Sigmoid colon (tissue), 4 donors: ENCODE measurements at regions not wholly inside any gene's neighbourhood (a gene's known extent, or its start where the extent isn't known, plus 50 kb on each side); places are given as distances from the start of the nearest gene placed in this dataset.

Experiments
- POLR2A ChIP-seq, 2 donors: fragments of 450-650 bp; IDR thresholded peaks; one replicate each; pipeline ENCODE4 v1.6.1; 2016; ENCODE audit warnings: antibody characterized with exemption in 2 of 2, mild to moderate bottlenecking in 2 of 2, moderate library complexity in 2 of 2
- POLR2AphosphoS5 ChIP-seq, 4 donors: sonication (generic); formaldehyde crosslinking; IDR thresholded peaks; one replicate each; pipeline ENCODE4 v1.6.1; 2017; ENCODE audit warnings: antibody characterized with exemption in 4 of 4
- TF ChIP-seq, protein P1 (sequence below), 4 experiments: fragments of 450-650 bp in 3 of 4; fragments of 200-600 bp in 1 of 4; IDR thresholded peaks; one replicate each; pipeline ENCODE4 v1.5.1; 2016 to 2019; ENCODE audit warnings: antibody characterized with exemption in 4 of 4, mild to moderate bottlenecking in 3 of 4, moderate library complexity in 2 of 4

- TF ChIP-seq POLR2A (IDR thresholded peaks at IDR 0.05) (no peak), POLR2AphosphoS5 (IDR thresholded peaks at IDR 0.05) (no peak)
- TF ChIP-seq, protein P1, sequence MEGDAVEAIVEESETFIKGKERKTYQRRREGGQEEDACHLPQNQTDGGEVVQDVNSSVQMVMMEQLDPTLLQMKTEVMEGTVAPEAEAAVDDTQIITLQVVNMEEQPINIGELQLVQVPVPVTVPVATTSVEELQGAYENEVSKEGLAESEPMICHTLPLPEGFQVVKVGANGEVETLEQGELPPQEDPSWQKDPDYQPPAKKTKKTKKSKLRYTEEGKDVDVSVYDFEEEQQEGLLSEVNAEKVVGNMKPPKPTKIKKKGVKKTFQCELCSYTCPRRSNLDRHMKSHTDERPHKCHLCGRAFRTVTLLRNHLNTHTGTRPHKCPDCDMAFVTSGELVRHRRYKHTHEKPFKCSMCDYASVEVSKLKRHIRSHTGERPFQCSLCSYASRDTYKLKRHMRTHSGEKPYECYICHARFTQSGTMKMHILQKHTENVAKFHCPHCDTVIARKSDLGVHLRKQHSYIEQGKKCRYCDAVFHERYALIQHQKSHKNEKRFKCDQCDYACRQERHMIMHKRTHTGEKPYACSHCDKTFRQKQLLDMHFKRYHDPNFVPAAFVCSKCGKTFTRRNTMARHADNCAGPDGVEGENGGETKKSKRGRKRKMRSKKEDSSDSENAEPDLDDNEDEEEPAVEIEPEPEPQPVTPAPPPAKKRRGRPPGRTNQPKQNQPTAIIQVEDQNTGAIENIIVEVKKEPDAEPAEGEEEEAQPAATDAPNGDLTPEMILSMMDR (IDR thresholded peaks at IDR 0.05), result no peak
Measured at GRCh38 chr5:142499591-142500226, 174.9 kb upstream of the SPRY4 start.
